GM19328 (cell line): ENCODE measurements at regions not wholly inside any gene's neighbourhood (a gene's known extent, or its start where the extent isn't known, plus 50 kb on each side); places are given as distances from the start of the nearest gene placed in this dataset.

ENCODE experiments used
- ATAC-seq: cut with Tn5 transposase; IDR thresholded peaks from one replicate; pipeline ENCODE4 v1.9.1; 2021; ENCODE audit warnings: mild to moderate bottlenecking, moderate library complexity; ENCODE audit not compliant: unreplicated experiment

GRCh38 chr13:107434347-107434746 is 781.0 kb downstream of the LIG4 start:
- ATAC-seq, result no peak

- no peak for ATAC-seq
Observed at GRCh38 chr13:107427536-107427935, 787.8 kb downstream of the LIG4 start.

- ATAC-seq, result no peak
Observed at GRCh38 chr13:107422421-107422820, 792.9 kb downstream of the LIG4 start.

GRCh38 chr13:107421951-107422350 is 793.4 kb downstream of the LIG4 start:
- no peak for ATAC-seq

- no peak for ATAC-seq
Observed at GRCh38 chr13:107421028-107421427, 794.3 kb downstream of the LIG4 start.

GRCh38 chr13:107413005-107413404 is 802.3 kb downstream of the LIG4 start:
- no peak for ATAC-seq

- no peak for ATAC-seq
Observed at GRCh38 chr13:107407074-107407473, 808.3 kb downstream of the LIG4 start.

GRCh38 chr13:107395927-107396662 is 819.2 kb downstream of the LIG4 start:
- no peak for ATAC-seq

- no peak for ATAC-seq
Observed at GRCh38 chr13:107392205-107392604, 823.1 kb downstream of the LIG4 start.

- ATAC-seq, result no peak
Observed at GRCh38 chr13:107387525-107387924, 819.6 kb upstream of the ARGLU1 start.

- no peak for ATAC-seq
Observed at GRCh38 chr13:107379407-107380155, 811.6 kb upstream of the ARGLU1 start.

GRCh38 chr13:107376341-107377125 is 808.6 kb upstream of the ARGLU1 start:
- no peak for ATAC-seq

GRCh38 chr13:107375701-107376340 is 807.9 kb upstream of the ARGLU1 start:
- ATAC-seq, result no peak

- no peak for ATAC-seq
Observed at GRCh38 chr13:107374038-107374437, 806.1 kb upstream of the ARGLU1 start.

GRCh38 chr13:107373551-107373950 is 805.6 kb upstream of the ARGLU1 start:
- ATAC-seq, result no peak

- ATAC-seq, result no peak
Observed at GRCh38 chr13:107370015-107370785, 802.3 kb upstream of the ARGLU1 start.

GRCh38 chr13:107367258-107367657 is 799.3 kb upstream of the ARGLU1 start:
- ATAC-seq, result no peak

- ATAC-seq, result no peak
Observed at GRCh38 chr13:107365466-107366215, 797.7 kb upstream of the ARGLU1 start.

- ATAC-seq, result no peak
Observed at GRCh38 chr13:107364658-107365057, 796.7 kb upstream of the ARGLU1 start.

GRCh38 chr13:107361666-107362065 is 793.7 kb upstream of the ARGLU1 start:
- no peak for ATAC-seq
